Keratinocyte (primary cell): ENCODE measurements at regions not wholly inside any gene's neighbourhood (a gene's known extent, or its start where the extent isn't known, plus 50 kb on each side); places are given as distances from the start of the nearest gene placed in this dataset.

Source experiments
- DNase-seq: peaks from one replicate; pipeline ENCODE4 v3.0.0-alpha.2; 2011; ENCODE audit warnings: low read depth, missing footprints, low spot score
- FAIRE-seq: peaks from 2 replicates; lab custom pipeline; 2011; peaks lifted over from hg19 to GRCh38; lab: Jason Lieb, UNC
- H2AFZ ChIP-seq: 2 replicates; pipeline ENCODE4 v1.6.0; 2012; ENCODE audit warnings: low read length, control low read depth, inconsistent platforms; ENCODE audit not compliant: control insufficient read depth
- H3K27ac ChIP-seq: 2 replicates; pipeline ENCODE4 v1.5.1; 2011; ENCODE audit warnings: low read length; ENCODE audit not compliant: control insufficient read depth, insufficient read depth
- H3K27me3 ChIP-seq: 3 replicates; pipeline ENCODE4 v1.6.0; 2011; ENCODE audit warnings: low read length; ENCODE audit not compliant: control insufficient read depth, insufficient read depth; ENCODE audit errors: extremely low read depth
- H3K36me3 ChIP-seq, 2 experiments: 2 replicates in 1 of 2; 3 replicates in 1 of 2; pipeline ENCODE4 v1.5.1; 2011; ENCODE audit warnings: low read length in 2 of 2, mild to moderate bottlenecking in 1 of 2; ENCODE audit not compliant: control insufficient read depth in 2 of 2, insufficient read depth in 2 of 2; ENCODE audit errors: extremely low read depth in 1 of 2
- H3K4me1 ChIP-seq: 3 replicates; pipeline ENCODE4 v1.5.1; 2011; ENCODE audit warnings: low read length; ENCODE audit not compliant: control insufficient read depth, insufficient read depth; ENCODE audit errors: extremely low read depth
- H3K4me2 ChIP-seq: 3 replicates; pipeline ENCODE4 v1.6.0; 2011; ENCODE audit warnings: low read depth, low read length; ENCODE audit not compliant: control insufficient read depth, insufficient read depth; ENCODE audit errors: extremely low read depth
- H3K4me3 ChIP-seq, 3 experiments: fragments of 200-600 bp in 1 of 3; sonication (generic) in 1 of 3; 2 replicates in 2 of 3; 3 replicates in 1 of 3; pipeline ENCODE4 v1.5.1; 2011 to 2016; ENCODE audit warnings: low read length in 3 of 3, mild to moderate bottlenecking in 3 of 3, control low read depth in 2 of 3, inconsistent platforms in 1 of 3, low read depth in 1 of 3, mixed read lengths in 1 of 3, mixed run types in 1 of 3, moderate library complexity in 1 of 3; ENCODE audit not compliant: control insufficient read depth in 2 of 3, insufficient read depth in 2 of 3; ENCODE audit errors: extremely low read depth in 1 of 3
- H3K79me2 ChIP-seq: 2 replicates; pipeline ENCODE4 v1.6.0; 2012; ENCODE audit warnings: low read length; ENCODE audit not compliant: control insufficient read depth, insufficient read depth
- H3K9ac ChIP-seq: 3 replicates; pipeline ENCODE4 v1.6.0; 2011; ENCODE audit warnings: low read length; ENCODE audit not compliant: control insufficient read depth, insufficient read depth; ENCODE audit errors: extremely low read depth
- H3K9me1 ChIP-seq: 3 replicates; pipeline ENCODE4 v1.6.0; 2011; ENCODE audit warnings: low read length; ENCODE audit not compliant: control insufficient read depth, insufficient read depth; ENCODE audit errors: extremely low read depth
- H3K9me3 ChIP-seq: 2 replicates; pipeline ENCODE4 v1.5.1; 2012; ENCODE audit warnings: low read depth, low read length; ENCODE audit not compliant: control insufficient read depth
- H4K20me1 ChIP-seq: 3 replicates; pipeline ENCODE4 v1.6.0; 2011; ENCODE audit warnings: low read length; ENCODE audit not compliant: control insufficient read depth, insufficient read depth; ENCODE audit errors: extremely low read depth
- EZH2 ChIP-seq: IDR thresholded peaks from one replicate; pipeline ENCODE4 v1.6.1; 2012; ENCODE audit warnings: inconsistent platforms, mild to moderate bottlenecking, low read length, moderate library complexity
- dilution Hi-C: fragments of 300-500 bp; cut with MboI; formaldehyde crosslinking; loops from one replicate; pipeline ENCODE4 v1.7.0; 2020; ENCODE audit warnings: low sequenced_read_pairs; ENCODE audit not compliant: extremely low pct_ligation_motif_present
- TF ChIP-seq, protein P1 (sequence below), 3 experiments: IDR thresholded peaks in 1 of 3; conservative IDR thresholded peaks in 1 of 3; optimal IDR thresholded peaks in 1 of 3; 2 replicates in 2 of 3; 3 replicates in 1 of 3; pipeline versions ENCODE3 to v1.5.1; 2011; ENCODE audit warnings: low read length in 3 of 3, mild to moderate bottlenecking in 3 of 3, moderate library complexity in 2 of 3, control low read depth in 1 of 3, inconsistent platforms in 1 of 3; ENCODE audit not compliant: insufficient read depth in 2 of 3; ENCODE audit errors: extremely low read depth in 1 of 3

DNA sequence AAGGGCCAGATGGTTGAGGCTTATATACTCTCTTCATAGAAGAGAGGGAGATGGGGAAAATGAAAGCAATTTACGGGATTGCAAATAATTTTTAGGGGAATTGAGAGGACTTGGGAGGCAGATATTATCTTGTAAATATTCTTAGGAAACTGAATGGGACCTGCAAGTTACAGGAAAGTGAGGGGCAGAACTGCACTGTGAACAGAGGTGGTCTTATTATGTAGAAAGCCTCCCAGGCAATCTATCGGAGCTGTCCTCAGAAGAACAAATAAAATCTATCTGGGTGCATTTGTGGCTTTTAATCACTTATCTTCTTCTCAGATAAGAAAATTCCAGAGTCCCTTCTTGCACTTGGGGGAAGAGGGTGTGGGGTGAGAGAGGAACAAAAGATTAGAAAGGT lies 223.5 kb downstream of the RHOU start:
- Histone ChIP-seq H4K20me1 (no peaks in the 10 kb centered on the region), H3K4me1 (peaks cover 1% of the 10 kb centered on the region), H3K9ac (no peak overlapping the region), H3K9me3 (no peaks in the 10 kb centered on the region), H3K79me2 (no peaks in the 10 kb centered on the region), H3K9me1 (no peaks in the 10 kb centered on the region), H3K27me3 (no peaks in the 10 kb centered on the region), H3K4me3 (no peak overlapping the region), H2AFZ (no peak overlapping the region), H3K4me2 (no peak overlapping the region), H3K27ac (no peak overlapping the region), H3K36me3 (no peaks in the 10 kb centered on the region)
- dilution Hi-C loops: no loop called here
- DNase-seq: no peak
- TF ChIP-seq EZH2: no peak
- TF ChIP-seq, protein P1, sequence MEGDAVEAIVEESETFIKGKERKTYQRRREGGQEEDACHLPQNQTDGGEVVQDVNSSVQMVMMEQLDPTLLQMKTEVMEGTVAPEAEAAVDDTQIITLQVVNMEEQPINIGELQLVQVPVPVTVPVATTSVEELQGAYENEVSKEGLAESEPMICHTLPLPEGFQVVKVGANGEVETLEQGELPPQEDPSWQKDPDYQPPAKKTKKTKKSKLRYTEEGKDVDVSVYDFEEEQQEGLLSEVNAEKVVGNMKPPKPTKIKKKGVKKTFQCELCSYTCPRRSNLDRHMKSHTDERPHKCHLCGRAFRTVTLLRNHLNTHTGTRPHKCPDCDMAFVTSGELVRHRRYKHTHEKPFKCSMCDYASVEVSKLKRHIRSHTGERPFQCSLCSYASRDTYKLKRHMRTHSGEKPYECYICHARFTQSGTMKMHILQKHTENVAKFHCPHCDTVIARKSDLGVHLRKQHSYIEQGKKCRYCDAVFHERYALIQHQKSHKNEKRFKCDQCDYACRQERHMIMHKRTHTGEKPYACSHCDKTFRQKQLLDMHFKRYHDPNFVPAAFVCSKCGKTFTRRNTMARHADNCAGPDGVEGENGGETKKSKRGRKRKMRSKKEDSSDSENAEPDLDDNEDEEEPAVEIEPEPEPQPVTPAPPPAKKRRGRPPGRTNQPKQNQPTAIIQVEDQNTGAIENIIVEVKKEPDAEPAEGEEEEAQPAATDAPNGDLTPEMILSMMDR (optimal IDR thresholded peaks at IDR 0.05 in 1 of 3, IDR thresholded peaks at IDR 0.05 in 1 of 3, conservative IDR thresholded peaks at IDR 0.05 in 1 of 3; ENCODE audit: extremely low read depth in 1 of 3, insufficient read depth in 2 of 3, low read length in 3 of 3): no peak
- no peak for FAIRE-seq

DNA sequence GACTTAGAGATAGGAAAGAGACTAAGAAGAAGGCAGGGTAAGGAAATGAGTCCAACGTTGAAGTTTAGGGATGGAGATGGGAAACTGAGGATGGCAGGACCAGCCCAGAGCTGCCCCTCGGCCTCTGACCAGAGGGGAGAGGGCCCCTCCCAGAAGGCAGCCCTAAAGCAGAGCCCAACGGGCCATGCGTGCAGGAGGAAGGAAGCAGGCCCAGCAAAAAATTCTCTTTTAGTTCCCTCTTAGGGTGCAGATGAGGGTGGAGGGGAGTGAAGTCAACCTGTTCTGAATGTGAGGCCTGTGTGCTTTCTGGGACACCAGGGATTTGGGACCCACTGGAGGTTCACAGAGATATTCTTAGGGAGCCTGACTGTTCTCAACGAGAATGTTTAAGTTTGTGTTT lies 225.4 kb downstream of the RHOU start:
- DNase-seq: no peak
- FAIRE-seq: no peak
- dilution Hi-C loops: no loop called here

More for the DNA sequence above, 225.4 kb downstream of the RHOU start:
- H3K27ac ChIP-seq: no peak overlapping the region
- no peaks in the 10 kb centered on the region for H3K9me1 ChIP-seq
- H4K20me1 ChIP-seq: no peaks in the 10 kb centered on the region
- H3K36me3 ChIP-seq: no peaks in the 10 kb centered on the region
- no peaks in the 10 kb centered on the region for H3K27me3 ChIP-seq
- no peak overlapping the region for H3K4me2 ChIP-seq
- TF ChIP-seq, protein P1 (optimal IDR thresholded peaks at IDR 0.05 in 1 of 3, IDR thresholded peaks at IDR 0.05 in 1 of 3, conservative IDR thresholded peaks at IDR 0.05 in 1 of 3; ENCODE audit: extremely low read depth in 1 of 3, insufficient read depth in 2 of 3, low read length in 3 of 3): no peak
- TF ChIP-seq EZH2: no peak
- H3K79me2 ChIP-seq: no peaks in the 10 kb centered on the region
- peaks cover 8% of the 10 kb centered on the region for H3K4me1 ChIP-seq
- no peak overlapping the region for H2AFZ ChIP-seq
- no peaks in the 10 kb centered on the region for H3K9me3 ChIP-seq
- H3K4me3 ChIP-seq: no peak overlapping the region
- no peak overlapping the region for H3K9ac ChIP-seq
